ENCODE measurements at regions not wholly inside any gene's neighbourhood (a gene's known extent, or its start where the extent isn't known, plus 50 kb on each side); places are given as distances from the start of the nearest gene placed in this dataset.

DNA sequence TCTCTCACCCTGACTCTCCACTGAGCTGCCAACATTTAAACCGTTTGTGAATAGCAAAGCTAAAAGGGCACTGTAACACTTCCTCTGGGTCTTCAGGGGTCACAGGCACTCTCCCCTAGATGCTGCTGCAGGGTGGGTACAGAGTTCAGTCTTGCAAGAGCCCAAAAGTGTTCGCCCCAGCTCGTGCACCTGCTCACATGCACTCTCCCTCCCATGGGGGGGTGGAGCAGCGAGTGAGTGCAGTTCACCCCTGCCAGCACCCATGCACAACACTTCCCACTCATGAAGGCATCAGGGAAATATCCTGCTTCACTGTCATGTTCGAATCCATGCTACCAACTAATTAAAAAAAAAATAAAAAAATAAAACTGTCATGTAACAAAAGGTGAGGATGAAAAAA is 950.7 kb upstream of the PRR20A start:
- no peak overlapping the region for H3K27ac ChIP-seq (ENCODE audit: low read depth, low read length, poor library complexity, severe bottlenecking)
- no peaks in the 10 kb centered on the region for H3K27me3 ChIP-seq (replicated peaks; ENCODE audit: insufficient read depth, low read depth, low read length, poor library complexity)
- DNase-seq (ENCODE audit: low spot score) = no peak
- TF ChIP-seq, protein P1, sequence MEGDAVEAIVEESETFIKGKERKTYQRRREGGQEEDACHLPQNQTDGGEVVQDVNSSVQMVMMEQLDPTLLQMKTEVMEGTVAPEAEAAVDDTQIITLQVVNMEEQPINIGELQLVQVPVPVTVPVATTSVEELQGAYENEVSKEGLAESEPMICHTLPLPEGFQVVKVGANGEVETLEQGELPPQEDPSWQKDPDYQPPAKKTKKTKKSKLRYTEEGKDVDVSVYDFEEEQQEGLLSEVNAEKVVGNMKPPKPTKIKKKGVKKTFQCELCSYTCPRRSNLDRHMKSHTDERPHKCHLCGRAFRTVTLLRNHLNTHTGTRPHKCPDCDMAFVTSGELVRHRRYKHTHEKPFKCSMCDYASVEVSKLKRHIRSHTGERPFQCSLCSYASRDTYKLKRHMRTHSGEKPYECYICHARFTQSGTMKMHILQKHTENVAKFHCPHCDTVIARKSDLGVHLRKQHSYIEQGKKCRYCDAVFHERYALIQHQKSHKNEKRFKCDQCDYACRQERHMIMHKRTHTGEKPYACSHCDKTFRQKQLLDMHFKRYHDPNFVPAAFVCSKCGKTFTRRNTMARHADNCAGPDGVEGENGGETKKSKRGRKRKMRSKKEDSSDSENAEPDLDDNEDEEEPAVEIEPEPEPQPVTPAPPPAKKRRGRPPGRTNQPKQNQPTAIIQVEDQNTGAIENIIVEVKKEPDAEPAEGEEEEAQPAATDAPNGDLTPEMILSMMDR (conservative IDR thresholded peaks at IDR 0.05; ENCODE audit: low read depth, low read length) = no peak
- TF ChIP-seq EZH2 (IDR thresholded peaks at IDR 0.05; ENCODE audit: borderline replicate concordance, low read depth, low read length, poor library complexity, severe bottlenecking) = no peak
- ChIA-PET CTCF (no interaction called here), POLR2A (ENCODE audit: low non-redundant PET) (no interaction called here)
- H3K4me3 ChIP-seq (ENCODE audit: low read depth, low read length, poor library complexity, severe bottlenecking) = no peak overlapping the region
- intact Hi-C loops (cut with micrococcal nuclease; ENCODE audit: unreplicated experiment) = no loop called here
- H3K9me3 ChIP-seq (ENCODE audit: low read depth, low read length, poor library complexity, severe bottlenecking) = no peaks in the 10 kb centered on the region
- no peaks in the 10 kb centered on the region for H3K36me3 ChIP-seq (ENCODE audit: insufficient read depth, low read length, poor library complexity, severe bottlenecking)
- no TSS peak for BruUV-seq (replicated peaks)
- no peaks in the 10 kb centered on the region for H3K4me1 ChIP-seq (ENCODE audit: insufficient read depth, low read length, poor library complexity, severe bottlenecking)

DNA sequence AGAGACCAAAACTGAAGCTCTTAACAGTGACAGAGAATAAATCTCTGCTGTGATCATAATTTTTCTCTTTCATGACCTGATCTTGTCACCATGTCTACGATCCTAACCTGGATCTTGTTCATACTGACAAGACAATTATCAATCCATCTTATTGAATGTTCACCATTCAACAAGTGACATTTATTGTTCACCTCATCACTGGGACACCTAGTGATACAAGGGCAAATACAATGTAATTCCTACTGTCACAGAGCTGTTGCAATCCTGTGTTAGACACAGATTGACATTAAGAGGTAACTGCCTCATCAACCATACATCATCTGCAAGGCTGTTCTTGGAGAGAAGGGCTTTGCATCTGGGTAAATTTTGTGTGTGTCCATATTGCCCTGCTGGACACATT is 942.4 kb upstream of the PRR20A start:
- CTCF ChIA-PET = no interaction called here

DNA sequence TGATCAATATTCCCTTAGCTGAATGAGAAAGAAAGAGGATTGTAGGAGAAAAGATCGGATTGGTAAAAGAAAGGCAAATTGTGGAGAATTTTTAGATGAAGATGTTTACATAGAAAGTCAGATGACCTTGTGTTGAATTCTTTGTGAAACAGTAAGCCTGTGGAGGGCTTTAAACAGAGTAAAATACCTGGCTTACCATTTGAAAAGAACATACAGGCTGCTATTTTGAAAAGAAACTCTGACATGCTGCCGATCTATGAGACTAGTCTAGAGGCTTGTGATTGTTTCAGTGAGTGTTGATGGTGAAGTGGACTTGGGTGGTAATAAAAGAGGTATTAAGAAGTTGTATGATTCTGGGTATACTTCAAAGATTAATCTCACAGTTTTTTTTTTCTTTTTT is 938.9 kb upstream of the PRR20A start:
- H3K36me3 ChIP-seq (ENCODE audit: insufficient read depth, low read length, poor library complexity, severe bottlenecking) = no peaks in the 10 kb centered on the region
- H3K4me3 ChIP-seq (ENCODE audit: low read depth, low read length, poor library complexity, severe bottlenecking) = no peak overlapping the region
- no peak overlapping the region for H3K27ac ChIP-seq (ENCODE audit: low read depth, low read length, poor library complexity, severe bottlenecking)
- CTCF ChIA-PET = no interaction called here
- intact Hi-C loops (cut with micrococcal nuclease; ENCODE audit: unreplicated experiment) = no loop called here
- no peak for DNase-seq (ENCODE audit: low spot score)
- no peak for TF ChIP-seq EZH2 (IDR thresholded peaks at IDR 0.05; ENCODE audit: borderline replicate concordance, low read depth, low read length, poor library complexity, severe bottlenecking)
- TF ChIP-seq, protein P1 (conservative IDR thresholded peaks at IDR 0.05; ENCODE audit: low read depth, low read length) = no peak
- no peaks in the 10 kb centered on the region for H3K27me3 ChIP-seq (replicated peaks; ENCODE audit: insufficient read depth, low read depth, low read length, poor library complexity)
- POLR2A ChIA-PET (ENCODE audit: low non-redundant PET) = no interaction called here
- no peaks in the 10 kb centered on the region for H3K4me1 ChIP-seq (ENCODE audit: insufficient read depth, low read length, poor library complexity, severe bottlenecking)
- BruUV-seq (replicated peaks) = no TSS peak
- no peaks in the 10 kb centered on the region for H3K9me3 ChIP-seq (ENCODE audit: low read depth, low read length, poor library complexity, severe bottlenecking)

More for the DNA sequence above, 942.4 kb upstream of the PRR20A start:
- Histone ChIP-seq H3K9me3 (ENCODE audit: low read depth, low read length, poor library complexity, severe bottlenecking) (no peaks in the 10 kb centered on the region), H3K4me3 (ENCODE audit: low read depth, low read length, poor library complexity, severe bottlenecking) (no peak overlapping the region), H3K4me1 (ENCODE audit: insufficient read depth, low read length, poor library complexity, severe bottlenecking) (no peaks in the 10 kb centered on the region), H3K36me3 (ENCODE audit: insufficient read depth, low read length, poor library complexity, severe bottlenecking) (no peaks in the 10 kb centered on the region), H3K27me3 (replicated peaks; ENCODE audit: insufficient read depth, low read depth, low read length, poor library complexity) (no peaks in the 10 kb centered on the region), H3K27ac (ENCODE audit: low read depth, low read length, poor library complexity, severe bottlenecking) (no peak overlapping the region)
- no peak for DNase-seq (ENCODE audit: low spot score)
- no TSS peak for BruUV-seq (replicated peaks)
- TF ChIP-seq, protein P1 (conservative IDR thresholded peaks at IDR 0.05; ENCODE audit: low read depth, low read length) = no peak
- TF ChIP-seq EZH2 (IDR thresholded peaks at IDR 0.05; ENCODE audit: borderline replicate concordance, low read depth, low read length, poor library complexity, severe bottlenecking) = no peak
- POLR2A ChIA-PET (ENCODE audit: low non-redundant PET) = no interaction called here
- intact Hi-C loops (cut with micrococcal nuclease; ENCODE audit: unreplicated experiment) = no loop called here
